Adipocyte (in vitro differentiated cells): ENCODE measurements at regions not wholly inside any gene's neighbourhood (a gene's known extent, or its start where the extent isn't known, plus 50 kb on each side); places are given as distances from the start of the nearest gene placed in this dataset.
A peak's percentile ranks its signal among the peaks of the same experiment; 100 is the strongest.

Experiments
- DNase-seq: peaks from one replicate; pipeline ENCODE4 v3.0.0-alpha.2; 2015; ENCODE audit warnings: low read depth
- H3K27me3 ChIP-seq: replicated peaks from 2 replicates; pipeline ENCODE4 v1.7.0; 2013; ENCODE audit warnings: mild to moderate bottlenecking, low read length, moderate library complexity; ENCODE audit not compliant: control insufficient read depth, insufficient read depth
- H3K36me3 ChIP-seq: 2 replicates; pipeline ENCODE4 v1.7.0; 2013; ENCODE audit warnings: low read length, mild to moderate bottlenecking, moderate library complexity; ENCODE audit not compliant: control insufficient read depth, insufficient read depth, severe bottlenecking
- H3K4me1 ChIP-seq: 2 replicates; pipeline ENCODE4 v1.7.0; 2013; ENCODE audit warnings: mild to moderate bottlenecking, low read length, moderate library complexity; ENCODE audit not compliant: control insufficient read depth, insufficient read depth
- H3K4me3 ChIP-seq: 2 replicates; pipeline ENCODE4 v1.7.0; 2013; ENCODE audit warnings: mild to moderate bottlenecking, low read length, moderate library complexity
- H3K9ac ChIP-seq: 2 replicates; pipeline ENCODE4 v1.7.0; 2013; ENCODE audit warnings: mild to moderate bottlenecking, low read length, moderate library complexity
- H3K9me3 ChIP-seq: 2 replicates; pipeline ENCODE4 v1.7.0; 2013; ENCODE audit warnings: mild to moderate bottlenecking, low read length, moderate library complexity; ENCODE audit not compliant: control insufficient read depth

DNA sequence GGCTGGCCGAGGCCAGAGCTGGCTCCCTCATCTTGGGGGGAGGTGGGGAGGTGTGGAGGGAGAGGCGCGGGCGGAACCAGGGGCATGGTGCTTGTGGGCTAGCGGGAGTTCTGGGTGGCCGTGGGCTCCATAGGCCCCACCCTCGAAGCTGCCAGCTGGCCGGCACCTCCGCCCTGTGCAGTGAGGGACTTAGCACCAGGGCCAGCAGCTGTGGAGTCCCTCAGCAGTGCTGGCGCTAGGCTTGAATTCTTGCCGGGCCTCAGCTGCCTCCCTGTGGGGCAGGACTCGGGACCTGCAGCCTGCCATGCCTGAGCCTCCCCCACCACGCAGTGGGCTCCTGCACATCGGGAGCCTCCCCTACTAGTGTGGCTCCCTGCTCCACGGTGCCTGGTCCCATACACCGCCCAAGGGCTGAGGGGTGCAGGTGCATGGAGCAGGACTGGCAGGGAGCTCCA is 603.3 kb downstream of the PCDH18 start:
- peaks cover 28% of the 10 kb centered on the region for H3K4me1 ChIP-seq
- H3K4me3 ChIP-seq, result no peak overlapping the region
- no peaks in the 10 kb centered on the region for H3K27me3 ChIP-seq
- DNase-seq, result no peak
- no peak overlapping the region for H3K9ac ChIP-seq
- H3K36me3 ChIP-seq, result no peaks in the 10 kb centered on the region
- H3K9me3 ChIP-seq, result no peaks in the 10 kb centered on the region

- peak; percentile 3 for DNase-seq
- H3K4me1 ChIP-seq, result peaks cover 26% of the 10 kb centered on the region
- H3K9ac ChIP-seq, result no peak overlapping the region
- H3K36me3 ChIP-seq, result no peaks in the 10 kb centered on the region
- H3K27me3 ChIP-seq, result no peaks in the 10 kb centered on the region
- no peaks in the 10 kb centered on the region for H3K9me3 ChIP-seq
- no peak overlapping the region for H3K4me3 ChIP-seq
Observed at GRCh38 chr4:136927172-136927571, 605.1 kb downstream of the PCDH18 start.

GRCh38 chr4:136925203-136925602 is 607.1 kb downstream of the PCDH18 start:
- no peaks in the 10 kb centered on the region for H3K27me3 ChIP-seq
- DNase-seq, result no peak
- H3K9me3 ChIP-seq, result no peaks in the 10 kb centered on the region

DNA sequence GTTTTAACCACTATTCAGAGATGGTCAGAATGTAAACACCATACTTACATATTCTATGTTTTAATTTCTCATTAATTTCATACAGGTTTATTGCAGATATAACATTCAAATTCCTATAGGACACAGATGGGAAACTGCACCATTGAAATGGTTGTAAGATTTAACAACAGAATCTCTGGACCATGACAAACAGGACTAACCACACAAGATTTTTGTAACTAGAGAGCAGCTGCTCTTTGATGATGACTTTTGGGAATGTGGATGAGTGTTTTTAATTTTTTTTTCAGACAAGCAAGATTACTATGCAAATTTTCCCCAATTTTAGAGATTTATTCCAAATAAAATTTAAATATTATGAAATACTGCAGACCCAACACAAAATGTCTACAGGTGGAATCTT is 610.2 kb downstream of the PCDH18 start:
- no peaks in the 10 kb centered on the region for H3K36me3 ChIP-seq
- no peak for DNase-seq
- H3K9me3 ChIP-seq, result no peaks in the 10 kb centered on the region
- no peaks in the 10 kb centered on the region for H3K27me3 ChIP-seq
- H3K9ac ChIP-seq, result no peak overlapping the region
- H3K4me1 ChIP-seq, result peaks cover 3% of the 10 kb centered on the region
- H3K4me3 ChIP-seq, result no peak overlapping the region

More at GRCh38 chr4:136925203-136925602, 607.1 kb downstream of the PCDH18 start:
- Histone ChIP-seq H3K36me3 (no peaks in the 10 kb centered on the region), H3K9ac (no peak overlapping the region), H3K4me3 (no peak overlapping the region), H3K4me1 (peaks cover 13% of the 10 kb centered on the region)

- Histone ChIP-seq H3K9me3 (no peaks in the 10 kb centered on the region), H3K4me1 (no peaks in the 10 kb centered on the region), H3K9ac (no peak overlapping the region), H3K4me3 (no peak overlapping the region), H3K27me3 (no peaks in the 10 kb centered on the region), H3K36me3 (no peaks in the 10 kb centered on the region)
- DNase-seq, result no peak
Observed at GRCh38 chr4:136920092-136920881, 612.0 kb downstream of the PCDH18 start.

DNA sequence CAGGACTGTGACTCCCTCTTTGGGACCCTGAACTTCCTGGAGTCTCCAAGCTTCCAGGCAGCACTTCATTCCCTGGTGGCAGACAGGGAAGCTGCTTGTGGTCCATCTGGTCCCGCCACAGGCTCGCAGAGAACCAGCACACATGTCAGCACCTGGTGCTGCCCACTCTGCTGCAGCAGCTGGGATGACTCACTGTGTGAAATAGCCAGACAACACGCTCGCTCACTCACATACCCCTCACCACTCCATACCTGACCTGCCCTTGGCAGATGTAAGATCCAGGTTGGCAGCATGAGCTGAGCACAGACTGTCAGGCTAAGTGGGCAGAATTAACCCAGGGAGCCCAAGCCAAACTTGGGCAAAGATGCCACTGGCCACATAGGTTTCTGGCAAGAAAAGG is 613.5 kb downstream of the PCDH18 start:
- no peak for DNase-seq
- Histone ChIP-seq H3K9me3 (no peaks in the 10 kb centered on the region), H3K4me3 (no peak overlapping the region)

DNA sequence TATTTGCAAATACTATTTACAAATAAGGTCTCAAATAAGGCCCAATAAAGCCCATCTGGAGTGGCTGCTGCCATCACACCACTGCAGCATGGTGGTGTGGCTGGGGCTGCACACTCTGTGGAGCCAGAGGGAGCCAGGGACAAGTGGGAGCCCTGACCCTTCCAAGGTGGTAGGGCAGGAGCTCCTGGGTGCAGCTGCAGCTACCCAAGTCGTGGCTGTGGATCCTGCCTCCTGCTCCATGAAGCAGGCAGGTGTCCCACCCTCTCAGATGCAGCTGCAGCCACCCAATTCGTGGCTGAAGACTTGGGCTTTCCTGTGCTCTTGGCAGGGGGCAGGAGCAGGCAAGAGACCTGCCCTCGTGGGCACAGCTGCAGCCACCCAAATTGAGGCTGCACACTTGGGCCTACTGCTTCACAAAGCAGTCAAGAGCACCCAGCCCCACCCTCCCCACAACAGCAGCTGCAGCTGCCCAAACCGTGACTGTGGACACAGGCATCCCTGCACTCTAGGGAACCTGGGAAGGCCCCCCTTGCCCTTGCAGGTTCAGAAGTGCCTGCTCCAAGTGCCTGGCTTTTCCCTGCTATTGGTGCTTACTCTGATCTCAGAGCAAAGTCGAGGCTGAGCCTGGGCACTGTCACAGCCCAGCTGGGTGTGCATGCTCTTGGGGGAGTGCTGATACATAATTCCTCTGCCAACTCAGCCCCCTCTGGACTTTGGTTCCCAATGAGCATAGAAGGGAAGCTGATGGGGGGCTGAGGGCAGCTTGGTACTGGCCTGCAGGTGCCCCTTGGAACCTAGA is 614.8 kb downstream of the PCDH18 start:
- H3K4me3 ChIP-seq, result no peak overlapping the region
- DNase-seq, result no peak
- H3K27me3 ChIP-seq, result no peaks in the 10 kb centered on the region
- H3K4me1 ChIP-seq, result no peaks in the 10 kb centered on the region
- no peaks in the 10 kb centered on the region for H3K36me3 ChIP-seq
- no peaks in the 10 kb centered on the region for H3K9me3 ChIP-seq
- H3K9ac ChIP-seq, result no peak overlapping the region

More for the DNA sequence above, 613.5 kb downstream of the PCDH18 start:
- Histone ChIP-seq H3K27me3 (no peaks in the 10 kb centered on the region), H3K9ac (no peak overlapping the region), H3K36me3 (no peaks in the 10 kb centered on the region), H3K4me1 (no peaks in the 10 kb centered on the region)

GRCh38 chr4:136909626-136910025 is 622.7 kb downstream of the PCDH18 start:
- H3K4me1 ChIP-seq, result no peaks in the 10 kb centered on the region
- H3K27me3 ChIP-seq, result no peaks in the 10 kb centered on the region
- no peaks in the 10 kb centered on the region for H3K9me3 ChIP-seq
- no peak overlapping the region for H3K4me3 ChIP-seq
- no peaks in the 10 kb centered on the region for H3K36me3 ChIP-seq
- no peak overlapping the region for H3K9ac ChIP-seq
- DNase-seq, result peak; percentile 3

DNA sequence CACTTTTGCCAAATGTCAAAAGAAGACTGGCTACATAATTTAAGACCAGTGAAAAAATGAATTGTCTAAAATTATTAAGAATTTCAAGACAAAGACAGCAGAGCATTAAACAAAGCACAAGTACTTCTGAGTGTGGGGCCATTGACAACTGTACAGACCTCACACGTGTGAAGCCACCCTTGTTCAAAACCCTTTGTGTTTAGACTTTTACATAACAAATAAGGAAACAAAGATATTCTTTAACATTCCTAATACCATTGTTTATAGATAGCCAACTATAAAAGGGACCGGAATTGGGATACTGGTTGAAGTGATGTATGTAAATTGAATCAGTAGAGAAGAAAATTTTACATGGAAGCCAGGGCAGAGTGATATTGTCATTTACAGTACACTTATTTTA is 624.2 kb downstream of the PCDH18 start:
- no peaks in the 10 kb centered on the region for H3K4me1 ChIP-seq
- DNase-seq, result no peak
- no peaks in the 10 kb centered on the region for H3K36me3 ChIP-seq
- H3K9me3 ChIP-seq, result no peaks in the 10 kb centered on the region
- no peak overlapping the region for H3K9ac ChIP-seq
- no peaks in the 10 kb centered on the region for H3K27me3 ChIP-seq
- H3K4me3 ChIP-seq, result no peak overlapping the region

GRCh38 chr4:136900696-136901095 is 631.6 kb downstream of the PCDH18 start:
- H3K4me1 ChIP-seq, result no peaks in the 10 kb centered on the region
- H3K36me3 ChIP-seq, result no peaks in the 10 kb centered on the region
- H3K27me3 ChIP-seq, result no peaks in the 10 kb centered on the region
- no peaks in the 10 kb centered on the region for H3K9me3 ChIP-seq
- H3K9ac ChIP-seq, result no peak overlapping the region
- no peak for DNase-seq
- no peak overlapping the region for H3K4me3 ChIP-seq

DNA sequence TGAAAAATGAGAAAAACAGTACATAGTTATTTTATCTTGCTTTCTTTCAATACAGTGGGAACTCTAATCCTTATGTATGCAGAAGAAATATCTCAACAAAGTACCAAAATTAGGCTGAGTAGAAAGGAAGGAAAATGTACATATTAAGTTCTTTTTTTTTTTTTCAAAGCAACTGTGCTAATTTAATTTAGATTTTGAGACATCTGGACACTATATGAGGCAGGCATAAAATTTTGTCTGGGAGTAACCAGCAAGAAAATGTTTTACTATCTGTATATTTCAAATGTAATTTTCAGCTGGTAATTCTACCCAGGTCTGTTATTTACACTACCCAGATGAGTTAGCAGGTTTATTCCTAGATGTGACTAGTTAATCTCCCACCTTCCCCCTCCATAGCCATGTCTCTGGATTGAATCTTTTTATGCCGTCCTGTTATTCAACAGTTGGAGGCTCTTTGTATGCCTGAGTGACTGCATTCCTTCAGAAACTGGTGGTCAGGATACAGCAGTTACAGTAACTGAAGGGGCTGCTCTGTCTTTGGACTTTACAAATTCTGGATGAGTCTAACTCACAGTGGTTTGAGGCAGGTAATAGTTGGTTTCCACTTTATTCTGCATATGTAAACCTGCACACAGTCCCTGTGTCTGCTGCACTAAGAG is 633.6 kb downstream of the PCDH18 start:
- DNase-seq, result no peak
- Histone ChIP-seq H3K36me3 (no peaks in the 10 kb centered on the region), H3K9ac (no peak overlapping the region), H3K4me1 (peaks cover 5% of the 10 kb centered on the region), H3K27me3 (no peaks in the 10 kb centered on the region), H3K9me3 (no peaks in the 10 kb centered on the region), H3K4me3 (no peak overlapping the region)
